Activated naive CD8-positive, alpha-beta T cell treated with anti-CD3 and anti-CD28 coated beads, Interleukin-2, amount 50 U/mL, for 16 hours (primary cell): ENCODE measurements at regions not wholly inside any gene's neighbourhood (a gene's known extent, or its start where the extent isn't known, plus 50 kb on each side); places are given as distances from the start of the nearest gene placed in this dataset.

Experiments used
- DNase-seq: peaks from one replicate; pipeline ENCODE4 v3.0.0-alpha.2; 2020; ENCODE audit warnings: low read depth, low spot score

GRCh38 chr1:221816899-221817298 is 75.0 kb upstream of the DUSP10 start:
- DNase-seq = no peak

- no peak for DNase-seq
These were observed 73.8 kb upstream of the DUSP10 start for GRCh38 chr1:221815660-221816059.

DNA sequence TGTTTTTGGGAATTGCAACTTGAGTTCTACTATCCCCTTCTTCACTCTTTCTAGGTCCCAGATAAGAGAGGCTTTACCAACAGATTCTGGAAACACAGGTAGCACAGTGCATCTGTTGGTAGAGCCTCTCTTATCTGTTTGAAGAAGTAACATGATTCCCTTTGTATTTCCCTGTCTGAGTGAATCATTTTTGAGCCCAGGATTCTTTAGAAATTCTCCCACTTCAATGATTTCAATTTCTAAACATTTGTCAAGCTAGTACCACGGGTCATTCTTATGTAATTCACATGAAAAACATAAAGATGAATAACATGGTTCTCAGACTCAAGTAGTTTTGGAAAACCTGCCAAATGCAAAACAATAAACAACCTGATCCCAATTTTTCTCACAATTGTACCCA is 72.0 kb upstream of the DUSP10 start:
- DNase-seq = no peak

- no peak for DNase-seq
These were observed 71.2 kb upstream of the DUSP10 start for GRCh38 chr1:221812905-221813597.

DNA sequence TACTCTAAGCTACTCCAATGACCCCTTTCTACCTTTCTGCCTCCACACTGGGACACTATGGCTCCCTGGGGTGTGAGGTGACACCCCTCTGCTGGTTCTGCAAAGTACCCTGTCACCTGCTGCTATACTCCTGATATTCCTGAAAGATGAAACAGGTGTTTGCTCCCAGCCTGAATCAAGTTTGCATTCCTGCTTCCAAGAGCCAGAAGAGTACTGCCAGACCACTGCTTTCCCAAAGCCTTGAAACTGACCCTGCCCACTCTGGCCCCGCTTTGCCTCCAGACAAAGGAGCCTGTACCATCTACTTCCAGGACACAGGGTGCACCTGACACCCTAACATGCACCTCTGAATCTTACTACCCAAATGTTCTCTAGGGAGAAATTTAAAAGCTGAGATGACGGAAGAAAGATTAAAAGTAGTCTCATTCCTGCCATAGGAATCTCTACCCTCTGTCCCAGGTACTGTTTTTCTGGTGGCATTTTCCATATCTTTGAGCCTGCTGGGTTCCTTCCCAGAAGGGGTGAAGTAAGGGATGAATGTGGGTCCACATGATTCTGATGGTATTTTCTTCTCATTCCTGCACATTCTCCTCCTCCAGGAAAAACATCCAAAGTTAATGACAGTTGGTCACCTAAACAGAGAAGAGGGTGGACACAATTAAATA is 70.3 kb upstream of the DUSP10 start:
- no peak for DNase-seq

- DNase-seq = no peak
These were observed 68.5 kb upstream of the DUSP10 start for GRCh38 chr1:221810406-221810805.

- DNase-seq = no peak
These were observed 67.5 kb upstream of the DUSP10 start for GRCh38 chr1:221809091-221810029.

- no peak for DNase-seq
These were observed 65.1 kb upstream of the DUSP10 start for GRCh38 chr1:221806984-221807383.

DNA sequence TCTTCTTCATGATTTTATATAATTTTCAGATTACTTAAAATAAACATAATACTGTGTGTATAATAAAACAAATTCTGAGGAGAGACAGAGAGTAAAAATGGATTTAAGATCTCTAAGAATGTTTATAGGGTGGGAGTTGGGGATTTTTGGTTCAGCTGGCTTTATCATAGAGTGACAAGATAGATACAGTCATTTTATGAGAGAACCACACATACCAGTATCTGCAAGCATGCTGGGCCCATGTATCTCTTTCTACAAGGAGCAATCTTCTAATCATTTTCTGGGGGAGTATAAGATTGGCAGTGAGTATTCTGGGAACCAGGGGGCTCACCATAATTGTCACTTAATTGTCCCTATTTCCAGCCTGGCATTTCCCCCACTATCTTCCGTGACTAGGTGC is 64.3 kb upstream of the DUSP10 start:
- no peak for DNase-seq

DNA sequence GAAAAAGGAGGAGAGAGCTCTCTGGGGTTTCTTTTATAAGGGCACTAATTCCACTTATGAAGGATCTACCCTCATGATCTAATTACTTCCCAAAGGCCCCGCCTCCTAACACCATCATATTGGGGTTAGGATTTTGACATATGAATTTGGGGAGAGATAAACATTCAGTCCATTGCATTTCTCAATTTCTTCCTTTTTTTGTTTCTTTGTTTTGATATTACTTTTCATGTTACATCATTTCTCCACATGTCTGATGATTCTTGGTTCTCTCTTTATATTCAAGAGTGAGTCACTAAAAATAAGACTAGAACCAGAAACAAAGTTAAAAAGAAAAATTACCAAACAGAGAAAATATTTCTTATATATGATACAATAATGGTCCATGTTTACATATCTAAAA is 63.2 kb upstream of the DUSP10 start:
- no peak for DNase-seq

DNA sequence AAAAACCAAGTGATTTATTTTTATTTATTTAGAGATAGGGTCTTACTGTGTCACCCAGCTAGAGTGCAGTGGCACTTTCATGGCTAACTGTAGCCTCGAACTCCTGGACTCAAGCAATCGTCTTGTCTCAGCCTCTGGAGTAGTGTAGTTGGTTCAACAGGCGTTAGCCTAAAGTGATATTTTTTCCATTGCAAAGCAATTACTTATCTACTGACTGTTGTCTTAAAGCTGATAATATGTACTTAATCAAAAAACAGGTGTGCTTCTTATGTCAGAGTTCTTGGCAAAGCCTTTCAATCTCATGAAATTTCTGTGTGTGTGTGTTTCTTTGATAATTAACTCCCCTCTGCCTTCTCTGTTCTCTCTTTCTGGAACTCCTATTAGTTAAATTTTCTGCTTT is 62.4 kb upstream of the DUSP10 start:
- no peak for DNase-seq

DNA sequence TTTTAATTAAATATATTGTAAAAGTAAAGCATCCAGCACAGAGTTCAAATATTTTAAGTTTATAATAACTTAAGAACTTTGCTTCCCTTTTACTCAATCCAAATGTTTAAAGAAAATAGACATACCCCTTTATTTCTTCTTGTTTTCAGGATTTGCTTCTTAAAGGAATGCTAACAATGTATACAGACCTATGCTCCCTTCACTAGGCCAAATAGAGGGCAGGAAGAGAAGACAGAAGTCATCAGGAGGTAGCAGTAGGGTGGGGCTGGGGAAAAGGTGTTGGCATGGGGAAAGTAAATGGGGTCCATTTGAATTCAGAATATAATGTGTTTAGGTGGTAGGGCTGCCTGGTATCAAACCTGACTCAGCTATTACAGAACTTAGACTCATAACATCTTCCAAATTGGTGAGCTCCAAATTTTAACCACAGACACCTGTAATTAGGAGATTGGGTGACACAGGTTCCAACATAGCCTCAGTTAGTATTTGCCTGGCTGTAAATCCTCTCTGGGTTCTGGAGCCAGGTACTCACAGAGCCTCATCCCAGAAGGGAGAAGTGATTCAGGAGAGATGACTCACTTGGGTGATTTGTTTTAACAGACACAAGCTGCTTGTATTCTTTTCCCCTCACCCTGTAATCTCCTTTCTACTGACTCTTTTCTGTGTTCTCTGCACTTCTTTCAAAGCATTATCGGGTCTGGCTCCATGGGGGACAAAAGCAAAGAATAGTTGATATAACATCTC is 60.1 kb upstream of the DUSP10 start:
- no peak for DNase-seq

GRCh38 chr1:221801251-221801661 is 59.4 kb upstream of the DUSP10 start:
- DNase-seq = no peak

GRCh38 chr1:221800831-221801230 is 58.9 kb upstream of the DUSP10 start:
- no peak for DNase-seq

- DNase-seq = no peak
These were observed 55.6 kb upstream of the DUSP10 start for GRCh38 chr1:221797506-221797905.

GRCh38 chr1:221796700-221797099 is 54.8 kb upstream of the DUSP10 start:
- DNase-seq = no peak

GRCh38 chr1:221795380-221795779 is 53.5 kb upstream of the DUSP10 start:
- DNase-seq = no peak

DNA sequence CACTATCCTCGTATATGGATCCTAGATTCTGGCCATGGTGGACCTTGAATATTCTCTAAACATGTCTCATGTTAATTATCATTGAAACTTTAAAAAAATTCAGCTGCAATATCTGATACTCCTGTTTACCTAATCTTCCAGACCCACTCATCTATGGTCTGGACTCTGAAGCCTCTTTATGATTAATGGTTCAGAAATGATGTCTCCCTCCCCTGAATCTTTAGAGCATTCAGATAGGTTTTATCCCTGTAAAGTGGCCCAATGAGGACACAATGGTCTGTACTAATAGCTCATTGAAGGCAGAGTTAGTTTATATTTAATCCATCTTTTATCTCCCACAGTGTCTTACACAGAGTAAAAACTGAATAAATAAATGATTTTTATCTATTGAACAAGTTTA is 53.0 kb upstream of the DUSP10 start:
- no peak for DNase-seq

DNA sequence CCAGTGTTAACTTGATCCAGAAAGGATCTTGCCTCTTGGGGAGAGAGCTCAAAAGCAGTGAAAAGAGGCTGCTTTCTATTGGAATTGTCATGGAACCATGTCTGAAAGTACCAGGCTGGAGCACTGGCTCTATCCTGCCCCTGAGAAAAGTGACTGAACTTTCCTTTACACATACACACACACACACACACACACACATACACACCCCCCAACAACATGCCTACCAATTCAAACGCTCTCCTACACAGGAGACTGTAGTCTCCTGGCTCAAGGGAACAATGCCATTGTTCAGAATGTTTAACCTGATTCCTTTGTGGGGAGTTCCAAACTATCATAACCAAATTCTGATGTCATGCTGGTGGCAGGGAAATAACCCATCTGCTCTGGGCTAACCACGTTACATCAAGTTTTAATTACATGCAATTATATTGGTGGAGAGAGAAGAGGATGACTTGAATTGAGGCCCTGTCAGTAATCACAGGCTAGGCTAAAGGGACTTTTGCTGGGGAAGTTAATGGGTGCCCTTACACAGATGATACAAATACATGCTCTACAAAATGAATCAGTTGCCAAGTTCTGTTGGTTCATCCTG is 52.3 kb upstream of the DUSP10 start:
- DNase-seq = no peak

DNA sequence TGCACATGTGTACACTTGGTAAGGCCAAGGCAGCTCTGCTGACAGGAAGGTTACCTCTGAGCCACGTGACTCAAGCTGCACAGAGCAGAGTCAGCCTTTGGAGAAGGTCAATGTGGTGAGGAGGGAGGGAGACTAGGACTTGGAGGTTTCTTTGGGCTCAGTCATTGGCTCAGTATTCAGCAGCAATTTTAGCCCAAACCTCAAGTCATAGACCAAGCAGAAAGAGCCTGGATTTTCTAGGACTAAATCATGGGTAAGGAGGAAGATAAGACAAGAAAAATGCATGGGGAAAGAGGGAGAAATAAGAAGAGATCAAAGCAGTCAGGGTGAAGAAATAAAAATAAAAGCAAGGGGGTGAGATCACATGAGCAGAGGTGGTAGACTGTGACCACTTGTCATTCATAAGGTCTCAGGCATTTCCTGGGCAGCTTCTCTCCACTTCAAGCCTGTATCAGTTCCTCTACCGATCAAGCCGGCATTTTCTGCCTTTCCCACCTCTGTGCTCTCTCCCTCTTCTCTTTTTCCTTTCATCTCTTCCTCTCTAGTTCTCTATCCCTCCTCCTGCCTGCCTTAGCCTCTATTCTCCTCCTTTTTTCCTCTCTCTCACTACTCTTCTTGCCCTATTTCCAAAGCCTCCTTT is 51.7 kb upstream of the DUSP10 start:
- DNase-seq = no peak

GRCh38 chr1:221791846-221792245 is 50.0 kb upstream of the DUSP10 start:
- DNase-seq = no peak
